SK-N-SH (cell line): ENCODE measurements at regions not wholly inside any gene's neighbourhood (a gene's known extent, or its start where the extent isn't known, plus 50 kb on each side); places are given as distances from the start of the nearest gene placed in this dataset.

ENCODE experiments used
- ELF1 ChIP-seq: IDR thresholded peaks from 2 replicates; pipeline ENCODE4 v1.4.0; 2012
- EP300 ChIP-seq, 2 experiments: IDR thresholded peaks; 2 replicates each; pipeline versions ENCODE4 v1.4.0 to v1.6.1; 2012; ENCODE audit warnings: borderline replicate concordance in 1 of 2, low read depth in 1 of 2, low read length in 1 of 2
- EZH2phosphoT487 ChIP-seq: fragments of 200-600 bp; sonication (generic); IDR thresholded peaks from 2 replicates; pipeline ENCODE4 v1.6.1; 2017; ENCODE audit warnings: low read depth, mixed run types, mild to moderate bottlenecking, antibody characterized with exemption, moderate library complexity, borderline replicate concordance
- FOXJ3 ChIP-seq: sonication (generic); formaldehyde crosslinking; IDR thresholded peaks from 2 replicates; pipeline ENCODE4 v1.5.1; 2020; ENCODE audit warnings: mild to moderate bottlenecking, missing genetic modification reagents
- GABPA ChIP-seq: IDR thresholded peaks from 2 replicates; pipeline ENCODE4 v1.4.0; 2012; ENCODE audit warnings: low read depth, mild to moderate bottlenecking
- POLR2AphosphoS5 ChIP-seq: IDR thresholded peaks from 2 replicates; pipeline ENCODE4 v1.6.1; 2012; ENCODE audit warnings: low read depth, low read length
- RCOR1 ChIP-seq: fragments of 150-350 bp; IDR thresholded peaks from 2 replicates; pipeline ENCODE4 v1.6.1; 2017; ENCODE audit warnings: antibody characterized with exemption, low read length
- RXRA ChIP-seq: IDR thresholded peaks from 2 replicates; pipeline ENCODE4 v1.4.0; 2012; ENCODE audit warnings: low read depth, mild to moderate bottlenecking, borderline replicate concordance
- SMC3 ChIP-seq: IDR thresholded peaks from 2 replicates; pipeline ENCODE4 v1.6.1; 2012; ENCODE audit warnings: low read depth, low read length, improper control_type of control experiment
- TF ChIP-seq, protein P1 (sequence below): IDR thresholded peaks from 2 replicates; pipeline ENCODE4 v1.4.0; 2012; ENCODE audit warnings: low read depth, borderline replicate concordance
- TF ChIP-seq, protein P2 (sequence below): fragments of 150-350 bp; IDR thresholded peaks from 2 replicates; pipeline ENCODE4 v1.6.1; 2017; ENCODE audit warnings: antibody characterized with exemption, low read length, low read depth, borderline replicate concordance
- TF ChIP-seq, protein P3 (sequence below): fragments of 150-350 bp; IDR thresholded peaks from 2 replicates; pipeline ENCODE4 v1.6.1; 2016; ENCODE audit warnings: mild to moderate bottlenecking, low read depth, low read length
- TF ChIP-seq, protein P4 (sequence below): IDR thresholded peaks from 2 replicates; pipeline ENCODE4 v1.4.0; 2012; ENCODE audit warnings: low read depth, borderline replicate concordance
- TF ChIP-seq, protein P5 (sequence below): IDR thresholded peaks from 2 replicates; pipeline ENCODE4 v1.6.1; 2012; ENCODE audit warnings: mild to moderate bottlenecking, low read depth, low read length, moderate library complexity
- TF ChIP-seq, protein P6 (sequence below): fragments of 200-600 bp; sonication (generic); IDR thresholded peaks from 2 replicates; pipeline ENCODE4 v1.6.1; 2017; ENCODE audit warnings: antibody characterized with exemption, mild to moderate bottlenecking, moderate library complexity

DNA sequence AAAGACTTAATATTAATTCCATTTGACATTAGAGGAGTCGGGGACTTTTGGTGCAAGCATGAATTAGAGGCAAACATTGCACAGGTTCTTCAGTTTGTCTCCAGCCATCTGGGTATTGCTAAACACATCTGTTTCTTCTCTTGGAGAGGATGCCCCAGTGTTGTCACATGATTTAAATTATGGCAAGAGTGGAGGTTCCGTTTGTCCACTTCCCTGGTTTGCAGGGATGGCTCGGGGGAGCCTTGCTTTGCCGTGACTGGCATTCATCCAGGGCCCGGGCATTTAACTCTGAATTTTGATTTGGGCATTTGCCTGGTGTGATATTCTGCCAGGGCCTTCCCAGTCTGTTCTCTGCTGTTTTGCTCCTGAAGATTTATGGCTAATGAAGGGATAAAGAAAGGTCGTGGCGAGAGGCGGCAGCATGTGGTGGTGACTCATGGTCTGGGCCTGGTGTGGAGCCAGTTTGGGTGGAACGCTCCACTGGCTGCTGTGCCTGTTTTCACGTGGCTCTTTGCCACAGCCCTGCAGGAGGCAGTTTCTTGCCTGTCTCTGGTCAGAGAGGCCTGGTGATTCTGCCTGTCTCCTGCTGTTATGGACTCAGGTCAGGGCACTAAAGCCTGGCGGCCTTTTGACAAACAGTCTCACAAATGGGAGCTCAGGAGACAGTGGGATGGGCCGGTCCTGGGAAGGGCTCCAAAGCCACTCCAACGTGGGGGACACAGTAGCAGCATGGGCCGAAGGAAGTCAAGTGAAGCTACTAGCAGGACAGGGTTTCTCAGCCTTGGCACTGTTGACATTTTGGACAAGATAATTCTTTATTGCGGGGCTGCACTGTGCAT lies 99.4 kb upstream of the PGRMC2 start (continued):
- TF ChIP-seq, protein P1, sequence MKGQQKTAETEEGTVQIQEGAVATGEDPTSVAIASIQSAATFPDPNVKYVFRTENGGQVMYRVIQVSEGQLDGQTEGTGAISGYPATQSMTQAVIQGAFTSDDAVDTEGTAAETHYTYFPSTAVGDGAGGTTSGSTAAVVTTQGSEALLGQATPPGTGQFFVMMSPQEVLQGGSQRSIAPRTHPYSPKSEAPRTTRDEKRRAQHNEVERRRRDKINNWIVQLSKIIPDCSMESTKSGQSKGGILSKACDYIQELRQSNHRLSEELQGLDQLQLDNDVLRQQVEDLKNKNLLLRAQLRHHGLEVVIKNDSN: peak; percentile 42; the same call in 1 of the 2 replicates
- peak; percentile 33; the same call in 1 of the 2 replicates for TF ChIP-seq ELF1
- TF ChIP-seq GABPA: peak; percentile 15; the same call in 1 of the 2 replicates
- TF ChIP-seq, protein P2, sequence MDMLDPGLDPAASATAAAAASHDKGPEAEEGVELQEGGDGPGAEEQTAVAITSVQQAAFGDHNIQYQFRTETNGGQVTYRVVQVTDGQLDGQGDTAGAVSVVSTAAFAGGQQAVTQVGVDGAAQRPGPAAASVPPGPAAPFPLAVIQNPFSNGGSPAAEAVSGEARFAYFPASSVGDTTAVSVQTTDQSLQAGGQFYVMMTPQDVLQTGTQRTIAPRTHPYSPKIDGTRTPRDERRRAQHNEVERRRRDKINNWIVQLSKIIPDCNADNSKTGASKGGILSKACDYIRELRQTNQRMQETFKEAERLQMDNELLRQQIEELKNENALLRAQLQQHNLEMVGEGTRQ: no peak
- TF ChIP-seq RCOR1: peak; percentile 61; the same call in 1 of the 2 replicates
- TF ChIP-seq FOXJ3: no peak
- TF ChIP-seq, protein P3, sequence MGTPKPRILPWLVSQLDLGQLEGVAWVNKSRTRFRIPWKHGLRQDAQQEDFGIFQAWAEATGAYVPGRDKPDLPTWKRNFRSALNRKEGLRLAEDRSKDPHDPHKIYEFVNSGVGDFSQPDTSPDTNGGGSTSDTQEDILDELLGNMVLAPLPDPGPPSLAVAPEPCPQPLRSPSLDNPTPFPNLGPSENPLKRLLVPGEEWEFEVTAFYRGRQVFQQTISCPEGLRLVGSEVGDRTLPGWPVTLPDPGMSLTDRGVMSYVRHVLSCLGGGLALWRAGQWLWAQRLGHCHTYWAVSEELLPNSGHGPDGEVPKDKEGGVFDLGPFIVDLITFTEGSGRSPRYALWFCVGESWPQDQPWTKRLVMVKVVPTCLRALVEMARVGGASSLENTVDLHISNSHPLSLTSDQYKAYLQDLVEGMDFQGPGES: no peak
- no peak for TF ChIP-seq SMC3
- peak; percentile 90 for TF ChIP-seq POLR2AphosphoS5
- TF ChIP-seq EZH2phosphoT487: no peak
- TF ChIP-seq, protein P4, sequence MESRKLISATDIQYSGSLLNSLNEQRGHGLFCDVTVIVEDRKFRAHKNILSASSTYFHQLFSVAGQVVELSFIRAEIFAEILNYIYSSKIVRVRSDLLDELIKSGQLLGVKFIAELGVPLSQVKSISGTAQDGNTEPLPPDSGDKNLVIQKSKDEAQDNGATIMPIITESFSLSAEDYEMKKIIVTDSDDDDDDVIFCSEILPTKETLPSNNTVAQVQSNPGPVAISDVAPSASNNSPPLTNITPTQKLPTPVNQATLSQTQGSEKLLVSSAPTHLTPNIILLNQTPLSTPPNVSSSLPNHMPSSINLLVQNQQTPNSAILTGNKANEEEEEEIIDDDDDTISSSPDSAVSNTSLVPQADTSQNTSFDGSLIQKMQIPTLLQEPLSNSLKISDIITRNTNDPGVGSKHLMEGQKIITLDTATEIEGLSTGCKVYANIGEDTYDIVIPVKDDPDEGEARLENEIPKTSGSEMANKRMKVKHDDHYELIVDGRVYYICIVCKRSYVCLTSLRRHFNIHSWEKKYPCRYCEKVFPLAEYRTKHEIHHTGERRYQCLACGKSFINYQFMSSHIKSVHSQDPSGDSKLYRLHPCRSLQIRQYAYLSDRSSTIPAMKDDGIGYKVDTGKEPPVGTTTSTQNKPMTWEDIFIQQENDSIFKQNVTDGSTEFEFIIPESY: peak; percentile 79; the same call in 1 of the 2 replicates
- TF ChIP-seq RXRA: peak; percentile 99
- TF ChIP-seq, protein P5, sequence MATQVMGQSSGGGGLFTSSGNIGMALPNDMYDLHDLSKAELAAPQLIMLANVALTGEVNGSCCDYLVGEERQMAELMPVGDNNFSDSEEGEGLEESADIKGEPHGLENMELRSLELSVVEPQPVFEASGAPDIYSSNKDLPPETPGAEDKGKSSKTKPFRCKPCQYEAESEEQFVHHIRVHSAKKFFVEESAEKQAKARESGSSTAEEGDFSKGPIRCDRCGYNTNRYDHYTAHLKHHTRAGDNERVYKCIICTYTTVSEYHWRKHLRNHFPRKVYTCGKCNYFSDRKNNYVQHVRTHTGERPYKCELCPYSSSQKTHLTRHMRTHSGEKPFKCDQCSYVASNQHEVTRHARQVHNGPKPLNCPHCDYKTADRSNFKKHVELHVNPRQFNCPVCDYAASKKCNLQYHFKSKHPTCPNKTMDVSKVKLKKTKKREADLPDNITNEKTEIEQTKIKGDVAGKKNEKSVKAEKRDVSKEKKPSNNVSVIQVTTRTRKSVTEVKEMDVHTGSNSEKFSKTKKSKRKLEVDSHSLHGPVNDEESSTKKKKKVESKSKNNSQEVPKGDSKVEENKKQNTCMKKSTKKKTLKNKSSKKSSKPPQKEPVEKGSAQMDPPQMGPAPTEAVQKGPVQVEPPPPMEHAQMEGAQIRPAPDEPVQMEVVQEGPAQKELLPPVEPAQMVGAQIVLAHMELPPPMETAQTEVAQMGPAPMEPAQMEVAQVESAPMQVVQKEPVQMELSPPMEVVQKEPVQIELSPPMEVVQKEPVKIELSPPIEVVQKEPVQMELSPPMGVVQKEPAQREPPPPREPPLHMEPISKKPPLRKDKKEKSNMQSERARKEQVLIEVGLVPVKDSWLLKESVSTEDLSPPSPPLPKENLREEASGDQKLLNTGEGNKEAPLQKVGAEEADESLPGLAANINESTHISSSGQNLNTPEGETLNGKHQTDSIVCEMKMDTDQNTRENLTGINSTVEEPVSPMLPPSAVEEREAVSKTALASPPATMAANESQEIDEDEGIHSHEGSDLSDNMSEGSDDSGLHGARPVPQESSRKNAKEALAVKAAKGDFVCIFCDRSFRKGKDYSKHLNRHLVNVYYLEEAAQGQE: peak; percentile 60; the same call in 1 of the 2 replicates
- TF ChIP-seq EP300 (IDR thresholded peaks at IDR 0.05; ENCODE audit: borderline replicate concordance in 1 of 2, low read depth in 1 of 2, low read length in 1 of 2): peak; percentile 67 to 97
- TF ChIP-seq, protein P6, sequence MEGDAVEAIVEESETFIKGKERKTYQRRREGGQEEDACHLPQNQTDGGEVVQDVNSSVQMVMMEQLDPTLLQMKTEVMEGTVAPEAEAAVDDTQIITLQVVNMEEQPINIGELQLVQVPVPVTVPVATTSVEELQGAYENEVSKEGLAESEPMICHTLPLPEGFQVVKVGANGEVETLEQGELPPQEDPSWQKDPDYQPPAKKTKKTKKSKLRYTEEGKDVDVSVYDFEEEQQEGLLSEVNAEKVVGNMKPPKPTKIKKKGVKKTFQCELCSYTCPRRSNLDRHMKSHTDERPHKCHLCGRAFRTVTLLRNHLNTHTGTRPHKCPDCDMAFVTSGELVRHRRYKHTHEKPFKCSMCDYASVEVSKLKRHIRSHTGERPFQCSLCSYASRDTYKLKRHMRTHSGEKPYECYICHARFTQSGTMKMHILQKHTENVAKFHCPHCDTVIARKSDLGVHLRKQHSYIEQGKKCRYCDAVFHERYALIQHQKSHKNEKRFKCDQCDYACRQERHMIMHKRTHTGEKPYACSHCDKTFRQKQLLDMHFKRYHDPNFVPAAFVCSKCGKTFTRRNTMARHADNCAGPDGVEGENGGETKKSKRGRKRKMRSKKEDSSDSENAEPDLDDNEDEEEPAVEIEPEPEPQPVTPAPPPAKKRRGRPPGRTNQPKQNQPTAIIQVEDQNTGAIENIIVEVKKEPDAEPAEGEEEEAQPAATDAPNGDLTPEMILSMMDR: 0 out of 2 replicates have a peak, but pooled peaks have one; percentile 16
